ENCODE measurements at regions not wholly inside any gene's neighbourhood (a gene's known extent, or its start where the extent isn't known, plus 50 kb on each side); places are given as distances from the start of the nearest gene placed in this dataset.

- no TSS peak for BruUV-seq (replicated peaks)
- in situ Hi-C loops (cut with HindIII; ENCODE audit: low pct_unique_long_range_greater_than_20kb, low sequenced_read_pairs) = no loop called here
- no peak for ATAC-seq
- CTCF ChIA-PET = no interaction called here
- Histone ChIP-seq H3K9me3 (ENCODE audit: control insufficient read depth, insufficient read depth, low read depth, low read length) (no peaks in the 10 kb centered on the region), H3K36me3 (ENCODE audit: control insufficient read depth, insufficient read depth, low read length) (no peaks in the 10 kb centered on the region), H3K4me3 (ENCODE audit: low read depth in 2 of 2, low read length in 2 of 2) (no peak overlapping the region), H3K27me3 (ENCODE audit: control insufficient read depth, insufficient read depth, low read length) (no peaks in the 10 kb centered on the region), H3K27ac (ENCODE audit: low read length) (no peak overlapping the region), H3K4me1 (ENCODE audit: control insufficient read depth, insufficient read depth, low read length) (no peaks in the 10 kb centered on the region)
- no peak for DNase-seq (ENCODE audit: low read depth, low spot score)
- intact Hi-C loops (cut with micrococcal nuclease; ENCODE audit: unreplicated experiment) = no loop called here
- POLR2A ChIA-PET = no interaction called here
- TF ChIP-seq TCF7L2 (IDR thresholded peaks at IDR 0.05; ENCODE audit: low read depth, low read length) = no peak
- TF ChIP-seq, protein P1, sequence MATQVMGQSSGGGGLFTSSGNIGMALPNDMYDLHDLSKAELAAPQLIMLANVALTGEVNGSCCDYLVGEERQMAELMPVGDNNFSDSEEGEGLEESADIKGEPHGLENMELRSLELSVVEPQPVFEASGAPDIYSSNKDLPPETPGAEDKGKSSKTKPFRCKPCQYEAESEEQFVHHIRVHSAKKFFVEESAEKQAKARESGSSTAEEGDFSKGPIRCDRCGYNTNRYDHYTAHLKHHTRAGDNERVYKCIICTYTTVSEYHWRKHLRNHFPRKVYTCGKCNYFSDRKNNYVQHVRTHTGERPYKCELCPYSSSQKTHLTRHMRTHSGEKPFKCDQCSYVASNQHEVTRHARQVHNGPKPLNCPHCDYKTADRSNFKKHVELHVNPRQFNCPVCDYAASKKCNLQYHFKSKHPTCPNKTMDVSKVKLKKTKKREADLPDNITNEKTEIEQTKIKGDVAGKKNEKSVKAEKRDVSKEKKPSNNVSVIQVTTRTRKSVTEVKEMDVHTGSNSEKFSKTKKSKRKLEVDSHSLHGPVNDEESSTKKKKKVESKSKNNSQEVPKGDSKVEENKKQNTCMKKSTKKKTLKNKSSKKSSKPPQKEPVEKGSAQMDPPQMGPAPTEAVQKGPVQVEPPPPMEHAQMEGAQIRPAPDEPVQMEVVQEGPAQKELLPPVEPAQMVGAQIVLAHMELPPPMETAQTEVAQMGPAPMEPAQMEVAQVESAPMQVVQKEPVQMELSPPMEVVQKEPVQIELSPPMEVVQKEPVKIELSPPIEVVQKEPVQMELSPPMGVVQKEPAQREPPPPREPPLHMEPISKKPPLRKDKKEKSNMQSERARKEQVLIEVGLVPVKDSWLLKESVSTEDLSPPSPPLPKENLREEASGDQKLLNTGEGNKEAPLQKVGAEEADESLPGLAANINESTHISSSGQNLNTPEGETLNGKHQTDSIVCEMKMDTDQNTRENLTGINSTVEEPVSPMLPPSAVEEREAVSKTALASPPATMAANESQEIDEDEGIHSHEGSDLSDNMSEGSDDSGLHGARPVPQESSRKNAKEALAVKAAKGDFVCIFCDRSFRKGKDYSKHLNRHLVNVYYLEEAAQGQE (IDR thresholded peaks at IDR 0.05; ENCODE audit: insufficient read depth in 1 of 2, low read depth in 2 of 2, low read length in 1 of 2) = no peak
- TF ChIP-seq, protein P2, sequence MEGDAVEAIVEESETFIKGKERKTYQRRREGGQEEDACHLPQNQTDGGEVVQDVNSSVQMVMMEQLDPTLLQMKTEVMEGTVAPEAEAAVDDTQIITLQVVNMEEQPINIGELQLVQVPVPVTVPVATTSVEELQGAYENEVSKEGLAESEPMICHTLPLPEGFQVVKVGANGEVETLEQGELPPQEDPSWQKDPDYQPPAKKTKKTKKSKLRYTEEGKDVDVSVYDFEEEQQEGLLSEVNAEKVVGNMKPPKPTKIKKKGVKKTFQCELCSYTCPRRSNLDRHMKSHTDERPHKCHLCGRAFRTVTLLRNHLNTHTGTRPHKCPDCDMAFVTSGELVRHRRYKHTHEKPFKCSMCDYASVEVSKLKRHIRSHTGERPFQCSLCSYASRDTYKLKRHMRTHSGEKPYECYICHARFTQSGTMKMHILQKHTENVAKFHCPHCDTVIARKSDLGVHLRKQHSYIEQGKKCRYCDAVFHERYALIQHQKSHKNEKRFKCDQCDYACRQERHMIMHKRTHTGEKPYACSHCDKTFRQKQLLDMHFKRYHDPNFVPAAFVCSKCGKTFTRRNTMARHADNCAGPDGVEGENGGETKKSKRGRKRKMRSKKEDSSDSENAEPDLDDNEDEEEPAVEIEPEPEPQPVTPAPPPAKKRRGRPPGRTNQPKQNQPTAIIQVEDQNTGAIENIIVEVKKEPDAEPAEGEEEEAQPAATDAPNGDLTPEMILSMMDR (IDR thresholded peaks at IDR 0.05) = no peak
Observed at GRCh38 chr21:18058731-18059398, 185.8 kb upstream of the CHODL start.

DNA sequence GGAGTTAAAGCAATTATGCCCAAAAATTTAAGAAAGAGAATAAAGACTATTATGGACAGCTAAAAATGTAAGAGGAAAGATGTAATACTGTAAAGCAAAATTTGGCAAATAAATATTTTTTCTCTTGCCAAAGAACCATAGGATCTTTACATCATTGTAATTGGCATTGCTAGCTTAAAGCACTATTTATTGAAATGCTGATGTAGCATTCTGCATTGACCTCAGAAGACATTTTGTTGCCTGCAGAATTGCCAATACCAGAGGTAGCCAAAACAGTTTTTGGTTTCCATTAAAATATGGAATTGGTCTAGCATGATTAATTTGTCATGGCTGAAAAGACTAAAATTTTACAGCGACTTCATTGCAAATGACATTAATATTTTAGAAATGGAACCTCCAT, 191.5 kb upstream of the CHODL start:
- in situ Hi-C loops (cut with HindIII; ENCODE audit: low pct_unique_long_range_greater_than_20kb, low sequenced_read_pairs) (no loop called here), intact Hi-C loops (cut with micrococcal nuclease; ENCODE audit: unreplicated experiment) (no loop called here)
- H3K4me3 ChIP-seq (ENCODE audit: low read depth in 2 of 2, low read length in 2 of 2) = no peak overlapping the region
- H3K36me3 ChIP-seq (ENCODE audit: control insufficient read depth, insufficient read depth, low read length) = no peaks in the 10 kb centered on the region
- BruUV-seq (replicated peaks) = no TSS peak
- H3K27me3 ChIP-seq (ENCODE audit: control insufficient read depth, insufficient read depth, low read length) = no peaks in the 10 kb centered on the region
- no peak for TF ChIP-seq POLR2AphosphoS5 (IDR thresholded peaks at IDR 0.05; ENCODE audit: low read depth, low read length)
- TF ChIP-seq, protein P1 (IDR thresholded peaks at IDR 0.05; ENCODE audit: insufficient read depth in 1 of 2, low read depth in 2 of 2, low read length in 1 of 2) = no peak
- TF ChIP-seq TCF7L2 (IDR thresholded peaks at IDR 0.05; ENCODE audit: low read depth, low read length) = no peak
- no peak for TF ChIP-seq SIN3A (IDR thresholded peaks at IDR 0.05; ENCODE audit: borderline replicate concordance, insufficient read depth, low read depth, low read length)
- TF ChIP-seq, protein P2 (IDR thresholded peaks at IDR 0.05) = no peak
- no peak for DNase-seq (ENCODE audit: low read depth, low spot score)
- no peak overlapping the region for H3K27ac ChIP-seq (ENCODE audit: low read length)
- POLR2A ChIA-PET = no interaction called here
- no peak for ATAC-seq
- CTCF ChIA-PET = no interaction called here
- H3K9me3 ChIP-seq (ENCODE audit: control insufficient read depth, insufficient read depth, low read depth, low read length) = no peaks in the 10 kb centered on the region
- H3K4me1 ChIP-seq (ENCODE audit: control insufficient read depth, insufficient read depth, low read length) = no peaks in the 10 kb centered on the region
